Astrocyte (in vitro differentiated cells and primary cell): ENCODE measurements at regions not wholly inside any gene's neighbourhood (a gene's known extent, or its start where the extent isn't known, plus 50 kb on each side); places are given as distances from the start of the nearest gene placed in this dataset.

ENCODE experiments used
- EZH2 ChIP-seq: IDR thresholded peaks from 2 replicates; pipeline ENCODE4 v1.6.1; 2012; ENCODE audit warnings: mild to moderate bottlenecking, low read length, inconsistent platforms; ENCODE audit not compliant: insufficient read depth
- TF ChIP-seq, protein P1 (sequence below): IDR thresholded peaks from 2 replicates; pipeline ENCODE4 v1.5.1; 2011; ENCODE audit warnings: low read depth, mild to moderate bottlenecking, inconsistent platforms, low read length, moderate library complexity; ENCODE audit not compliant: insufficient read depth

DNA sequence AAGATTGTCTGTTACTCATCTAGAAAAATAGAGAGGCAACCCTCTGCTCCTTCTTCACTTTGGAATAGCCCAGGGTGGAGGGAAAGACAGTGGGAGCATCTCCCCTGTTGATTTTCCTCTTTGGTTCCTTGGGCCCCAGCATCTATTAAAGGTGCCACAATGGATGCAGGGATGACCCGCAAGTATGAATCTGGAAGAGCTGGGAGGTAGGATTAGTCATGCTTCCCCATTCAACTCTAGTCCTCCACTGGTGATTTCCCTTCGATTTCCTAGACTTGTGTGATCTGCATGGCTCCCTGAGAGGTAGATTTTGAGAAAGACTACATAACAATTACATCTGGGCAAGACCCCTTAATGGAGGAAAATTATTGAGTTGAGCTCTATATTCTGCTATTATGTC is 127.8 kb downstream of the MAGEE1 start:
- TF ChIP-seq, protein P1, sequence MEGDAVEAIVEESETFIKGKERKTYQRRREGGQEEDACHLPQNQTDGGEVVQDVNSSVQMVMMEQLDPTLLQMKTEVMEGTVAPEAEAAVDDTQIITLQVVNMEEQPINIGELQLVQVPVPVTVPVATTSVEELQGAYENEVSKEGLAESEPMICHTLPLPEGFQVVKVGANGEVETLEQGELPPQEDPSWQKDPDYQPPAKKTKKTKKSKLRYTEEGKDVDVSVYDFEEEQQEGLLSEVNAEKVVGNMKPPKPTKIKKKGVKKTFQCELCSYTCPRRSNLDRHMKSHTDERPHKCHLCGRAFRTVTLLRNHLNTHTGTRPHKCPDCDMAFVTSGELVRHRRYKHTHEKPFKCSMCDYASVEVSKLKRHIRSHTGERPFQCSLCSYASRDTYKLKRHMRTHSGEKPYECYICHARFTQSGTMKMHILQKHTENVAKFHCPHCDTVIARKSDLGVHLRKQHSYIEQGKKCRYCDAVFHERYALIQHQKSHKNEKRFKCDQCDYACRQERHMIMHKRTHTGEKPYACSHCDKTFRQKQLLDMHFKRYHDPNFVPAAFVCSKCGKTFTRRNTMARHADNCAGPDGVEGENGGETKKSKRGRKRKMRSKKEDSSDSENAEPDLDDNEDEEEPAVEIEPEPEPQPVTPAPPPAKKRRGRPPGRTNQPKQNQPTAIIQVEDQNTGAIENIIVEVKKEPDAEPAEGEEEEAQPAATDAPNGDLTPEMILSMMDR: no peak
- TF ChIP-seq EZH2: no peak
